H1 (cell line): ENCODE measurements at regions not wholly inside any gene's neighbourhood (a gene's known extent, or its start where the extent isn't known, plus 50 kb on each side); places are given as distances from the start of the nearest gene placed in this dataset.

Source experiments
- CTCF ChIA-PET: fragments of 300-600 bp; sonication (Branson Sonifier 250); formaldehyde crosslinking; loops from one replicate; lab custom pipeline; 2021; ENCODE audit not compliant: partially characterized antibody; lab: Charles Lee
- POLR2A ChIA-PET: fragments of 300-600 bp; sonication (Branson Sonifier 250); formaldehyde crosslinking; loops from one replicate; lab custom pipeline; 2021; ENCODE audit warnings: inconsistent platforms; ENCODE audit not compliant: partially characterized antibody; lab: Charles Lee
- DNase-seq, 2 experiments: peaks; one replicate each; pipeline versions ENCODE4 v3.0.0 to v3.0.0-alpha.2; 2010 to 2022; ENCODE audit warnings: low spot score in 2 of 2, low read depth in 1 of 2, mixed read lengths in 1 of 2
- FAIRE-seq: peaks from 2 replicates; lab custom pipeline; 2011; peaks lifted over from hg19 to GRCh38; lab: Jason Lieb, UNC
- H2AFZ ChIP-seq: 2 replicates; pipeline ENCODE4 v1.8.1; 2012; ENCODE audit warnings: low read length, inconsistent platforms
- H2AK5ac ChIP-seq: 2 replicates; pipeline ENCODE4 v1.6.1; 2013; ENCODE audit warnings: low read depth, low read length
- H2BK120ac ChIP-seq: replicated peaks from 2 replicates; pipeline ENCODE3; 2013; ENCODE audit warnings: low read depth, low read length, inconsistent platforms
- H2BK12ac ChIP-seq: 2 replicates; pipeline ENCODE4 v1.6.1; 2013; ENCODE audit warnings: low read depth, low read length
- H2BK15ac ChIP-seq: 2 replicates; pipeline ENCODE4 v1.6.1; 2013; ENCODE audit warnings: low read length
- H2BK20ac ChIP-seq: 2 replicates; pipeline ENCODE4 v1.6.1; 2013; ENCODE audit warnings: low read length
- H2BK5ac ChIP-seq: 2 replicates; pipeline ENCODE4 v1.6.1; 2013; ENCODE audit warnings: low read depth, low read length
- H3K14ac ChIP-seq: 2 replicates; pipeline ENCODE4 v1.6.1; 2013; ENCODE audit warnings: inconsistent platforms; ENCODE audit not compliant: insufficient read length
- H3K18ac ChIP-seq: 2 replicates; pipeline ENCODE4 v1.6.1; 2013; ENCODE audit warnings: low read length; ENCODE audit errors: extremely low read depth
- H3K23ac ChIP-seq: 2 replicates; pipeline ENCODE4 v1.6.1; 2013; ENCODE audit warnings: inconsistent platforms; ENCODE audit not compliant: insufficient read length
- H3K23me2 ChIP-seq: 2 replicates; pipeline ENCODE4 v1.6.1; 2013; ENCODE audit warnings: low read depth, low read length
- H3K27ac ChIP-seq: 2 replicates; pipeline ENCODE4 v1.6.1; 2011; ENCODE audit warnings: low read depth, low read length, inconsistent platforms
- H3K27me3 ChIP-seq, 4 experiments: replicated peaks in 1 of 4; 1 replicate in 1 of 4; 2 replicates in 3 of 4; pipeline versions ENCODE4 v1.6.1 to v1.8.1; 2011 to 2013; ENCODE audit warnings: low read length in 3 of 4, mild to moderate bottlenecking in 3 of 4, inconsistent platforms in 2 of 4, mixed read lengths in 2 of 4, moderate library complexity in 1 of 4; ENCODE audit not compliant: control insufficient read depth in 3 of 4, insufficient read depth in 3 of 4; ENCODE audit errors: extremely low read depth in 1 of 4
- H3K36me3 ChIP-seq, 4 experiments: 2 replicates each; pipeline versions ENCODE4 v1.6.1 to v1.8.1; 2011 to 2013; ENCODE audit warnings: mild to moderate bottlenecking in 4 of 4, low read length in 3 of 4, moderate library complexity in 2 of 4, control low read depth in 1 of 4, inconsistent platforms in 1 of 4; ENCODE audit not compliant: insufficient read depth in 4 of 4, control insufficient read depth in 2 of 4
- H3K4ac ChIP-seq: replicated peaks from 2 replicates; pipeline ENCODE3; 2013; ENCODE audit warnings: low read length, low read depth, mixed read lengths, inconsistent platforms; ENCODE audit not compliant: insufficient read length
- H3K4me1 ChIP-seq, 4 experiments: replicated peaks in 1 of 4; 1 replicate in 1 of 4; 2 replicates in 3 of 4; pipeline versions ENCODE4 v1.6.1 to v1.8.1; 2011 to 2013; ENCODE audit warnings: low read length in 3 of 4, inconsistent platforms in 2 of 4, mixed read lengths in 1 of 4; ENCODE audit not compliant: insufficient read depth in 4 of 4, control insufficient read depth in 3 of 4
- H3K4me2 ChIP-seq, 2 experiments: 2 replicates each; pipeline versions ENCODE4 v1.6.1 to v1.8.1; 2011 to 2013; ENCODE audit warnings: low read depth in 2 of 2, low read length in 2 of 2, control low read depth in 1 of 2, inconsistent platforms in 1 of 2, mild to moderate bottlenecking in 1 of 2; ENCODE audit not compliant: insufficient read depth in 1 of 2
- H3K4me3 ChIP-seq, 4 experiments: fragments of 200-600, 300-600 bp in 1 of 4; sonication (generic), shearing (Covaris generic), sonication (Bioruptor Twin) in 1 of 4; 2 replicates each; pipeline versions ENCODE4 v1.5.1 to v1.8.1; 2011 to 2016; ENCODE audit warnings: low read length in 4 of 4, low read depth in 3 of 4, control low read depth in 2 of 4, inconsistent platforms in 2 of 4, mild to moderate bottlenecking in 2 of 4, mixed read lengths in 1 of 4, moderate library complexity in 1 of 4; ENCODE audit not compliant: insufficient read depth in 2 of 4; ENCODE audit errors: extremely low read depth in 1 of 4
- H3K56ac ChIP-seq: replicated peaks from 2 replicates; pipeline ENCODE3; 2013; ENCODE audit warnings: low read depth, mild to moderate bottlenecking, mixed read lengths, low read length, inconsistent platforms; ENCODE audit not compliant: insufficient read length
- H3K79me1 ChIP-seq: 2 replicates; pipeline ENCODE4 v1.6.1; 2013; ENCODE audit warnings: low read depth, low read length, control low read depth
- H3K79me2 ChIP-seq, 2 experiments: 2 replicates each; pipeline versions ENCODE4 v1.6.1 to v1.8.1; 2012 to 2013; ENCODE audit warnings: low read length in 2 of 2, mild to moderate bottlenecking in 2 of 2, inconsistent platforms in 1 of 2; ENCODE audit not compliant: insufficient read depth in 2 of 2, control insufficient read depth in 1 of 2
- H3K9ac ChIP-seq, 4 experiments: replicated peaks in 1 of 4; 1 replicate in 1 of 4; 2 replicates in 3 of 4; pipeline versions ENCODE4 v1.6.1 to v1.8.1; 2011 to 2013; ENCODE audit warnings: low read depth in 3 of 4, low read length in 3 of 4, control low read depth in 2 of 4, mild to moderate bottlenecking in 2 of 4, moderate library complexity in 2 of 4, inconsistent platforms in 1 of 4; ENCODE audit errors: extremely low read depth in 1 of 4
- H3K9me3 ChIP-seq, 2 experiments: 2 replicates each; pipeline versions ENCODE4 v1.6.1 to v1.8.1; 2012 to 2013; ENCODE audit warnings: mild to moderate bottlenecking in 2 of 2, moderate library complexity in 2 of 2, control low read depth in 1 of 2, inconsistent platforms in 1 of 2, low read depth in 1 of 2, low read length in 1 of 2, mixed read lengths in 1 of 2; ENCODE audit not compliant: insufficient read depth in 2 of 2
- H4K20me1 ChIP-seq, 2 experiments: replicated peaks in 1 of 2; 2 replicates each; pipeline versions ENCODE3 to v1.8.1; 2011 to 2013; ENCODE audit warnings: inconsistent platforms in 2 of 2, low read length in 2 of 2, mild to moderate bottlenecking in 1 of 2; ENCODE audit not compliant: insufficient read depth in 2 of 2, control insufficient read depth in 1 of 2
- H4K5ac ChIP-seq: 2 replicates; pipeline ENCODE4 v1.6.1; 2013; ENCODE audit warnings: low read length, low read depth, mixed read lengths, inconsistent platforms; ENCODE audit not compliant: insufficient read length
- H4K8ac ChIP-seq: 2 replicates; pipeline ENCODE4 v1.8.0; 2013; ENCODE audit warnings: mild to moderate bottlenecking, moderate library complexity, low read length, inconsistent platforms; ENCODE audit not compliant: insufficient read depth; ENCODE audit errors: extremely low read depth
- H4K91ac ChIP-seq: replicated peaks from 2 replicates; pipeline ENCODE3; 2013; ENCODE audit warnings: low read length, mixed read lengths, inconsistent platforms; ENCODE audit not compliant: insufficient read length
- ASH2L ChIP-seq: fragments of 200-600, 300-600 bp; sonication (generic); IDR thresholded peaks from one replicate; pipeline ENCODE4 v1.7.1; 2017; ENCODE audit warnings: low read length
- ATF3 ChIP-seq: IDR thresholded peaks from 2 replicates; pipeline ENCODE4 v1.6.1; 2011; ENCODE audit warnings: low read depth, mild to moderate bottlenecking, low read length; ENCODE audit not compliant: insufficient read depth
- CHD1 ChIP-seq: IDR thresholded peaks from 2 replicates; pipeline ENCODE4 v1.6.1; 2012; ENCODE audit warnings: low read depth, low read length, improper control_type of control experiment
- EZH2 ChIP-seq: fragments of 200-600 bp; sonication (generic); IDR thresholded peaks from 2 replicates; pipeline ENCODE4 v1.7.1; 2012; ENCODE audit warnings: low read depth, mild to moderate bottlenecking, moderate library complexity, low read length, inconsistent platforms; ENCODE audit not compliant: severe bottlenecking
- HDAC6 ChIP-seq: IDR thresholded peaks from one replicate; pipeline ENCODE4 v1.7.1; 2012; ENCODE audit warnings: low read depth, mild to moderate bottlenecking, inconsistent platforms, low read length, moderate library complexity
- JUN ChIP-seq: IDR thresholded peaks from 2 replicates; pipeline ENCODE4 v1.6.1; 2011; ENCODE audit warnings: low read depth, mild to moderate bottlenecking, improper control_type of control experiment, low read length
- JUND ChIP-seq: IDR thresholded peaks from 2 replicates; pipeline ENCODE4 v1.6.1; 2011; ENCODE audit warnings: mild to moderate bottlenecking, improper control_type of control experiment, low read length
- KDM5A ChIP-seq: fragments of 200-600 bp; IDR thresholded peaks from 2 replicates; pipeline ENCODE4 v1.7.1; 2012; ENCODE audit warnings: mild to moderate bottlenecking, low read length, inconsistent platforms, mixed read lengths
- PHF8 ChIP-seq: fragments of 200-600 bp; sonication (generic); conservative IDR thresholded peaks from 2 replicates; pipeline ENCODE4 v1.7.1; 2012; ENCODE audit warnings: low read depth, mild to moderate bottlenecking, inconsistent platforms, low read length, moderate library complexity
- POLR2A ChIP-seq, 2 experiments: IDR thresholded peaks; 1 replicate in 1 of 2; 2 replicates in 1 of 2; pipeline ENCODE4 v1.6.1; 2011; ENCODE audit warnings: low read depth in 2 of 2, low read length in 2 of 2, mild to moderate bottlenecking in 2 of 2; ENCODE audit errors: control extremely low read depth in 1 of 2
- SAP30 ChIP-seq: fragments of 300-600 bp; sonication (generic); IDR thresholded peaks from 2 replicates; pipeline ENCODE4 v1.7.1; 2012; ENCODE audit warnings: low read length, moderate library complexity, mild to moderate bottlenecking, inconsistent platforms; ENCODE audit not compliant: insufficient read depth, insufficient replicate concordance
- SIN3A ChIP-seq, 2 experiments: IDR thresholded peaks in 1 of 2; conservative IDR thresholded peaks in 1 of 2; 2 replicates each; pipeline ENCODE4 v1.6.1; 2011 to 2012; ENCODE audit warnings: low read length in 2 of 2, improper control_type of control experiment in 1 of 2, low read depth in 1 of 2, mild to moderate bottlenecking in 1 of 2
- TBP ChIP-seq: IDR thresholded peaks from 2 replicates; pipeline ENCODE4 v1.6.1; 2011; ENCODE audit warnings: low read depth, low read length, improper control_type of control experiment
- TEAD4 ChIP-seq: IDR thresholded peaks from 2 replicates; pipeline ENCODE4 v1.6.1; 2012; ENCODE audit warnings: low read depth, low read length, inconsistent platforms, mixed read lengths
- WGBS, 2 experiments: shearing (Covaris generic) in 1 of 2; methylation state at CpG; one replicate each; pipeline versions ENCODE4 v1.1.6 to v1.1.7; 2013 to 2015; ENCODE audit warnings: low lambda C conversion rate in 2 of 2, mixed read lengths in 2 of 2, inconsistent platforms in 1 of 2, low coverage in 1 of 2, missing lambda C conversion rate in 1 of 2; ENCODE audit not compliant: insufficient replicate concordance in 2 of 2, insufficient coverage in 1 of 2, insufficient read length in 1 of 2; ENCODE audit errors: extremely low coverage in 1 of 2, missing lambda C conversion rate in 1 of 2; 5-methylcytosine and 5-hydroxymethylcytosine counted together

- Histone ChIP-seq H3K9ac (no peak overlapping the region), H3K27ac (no peak overlapping the region), H2AFZ (no peak overlapping the region), H3K36me3 (no peaks in the 10 kb centered on the region), H3K79me2 (no peaks in the 10 kb centered on the region), H2AK5ac (no peak overlapping the region), H2BK15ac (no peak overlapping the region), H4K8ac (no peak overlapping the region), H3K9me3 (0 out of 4 replicates have a peak, but pooled peaks cover 0 to 2% of the 10 kb centered on the region in 2 experiments), H4K91ac (no peak overlapping the region), H3K4me2 (no peak overlapping the region), H4K20me1 (no peaks in the 10 kb centered on the region), H3K4me1 (0 out of 7 replicates have a peak, but pooled peaks cover 0 to 2% (median 0%) of the 10 kb centered on the region in 4 experiments), H3K23me2 (no peaks in the 10 kb centered on the region), H3K18ac (no peak overlapping the region), H3K27me3 (no peaks in the 10 kb centered on the region), H3K4ac (no peak overlapping the region), H4K5ac (no peak overlapping the region), H3K79me1 (no peaks in the 10 kb centered on the region), H2BK5ac (no peak overlapping the region), H3K56ac (no peak overlapping the region), H3K23ac (no peak overlapping the region), H2BK20ac (no peak overlapping the region), H3K4me3 (no peak overlapping the region), H2BK12ac (no peak overlapping the region), H2BK120ac (no peak overlapping the region), H3K14ac (no peak overlapping the region)
- ChIA-PET POLR2A (no interaction called here), CTCF (interaction anchor here (1.7 kb wide), 1 partner anchor 49 kb away, joined by 4 read pairs; no protein-coding TSS in a partner anchor)
- FAIRE-seq: no peak
- WGBS, 2 experiments: 92% methylated on average over 1 of the region's 1 CpG; no CpG with 5 or more reads in 1 of the 2 experiments
- DNase-seq: no peak
- TF ChIP-seq TBP: no peak
- no peak for TF ChIP-seq EZH2
- no peak for TF ChIP-seq POLR2A (IDR thresholded peaks at IDR 0.05; ENCODE audit: control extremely low read depth in 1 of 2, low read depth in 2 of 2, low read length in 2 of 2)
- no peak for TF ChIP-seq HDAC6
- TF ChIP-seq CHD1: no peak
- TF ChIP-seq KDM5A: no peak
- no peak for TF ChIP-seq ATF3
- no peak for TF ChIP-seq JUND
- no peak for TF ChIP-seq JUN
- TF ChIP-seq SAP30: no peak
- TF ChIP-seq ASH2L: no peak
- no peak for TF ChIP-seq TEAD4
- no peak for TF ChIP-seq SIN3A (conservative IDR thresholded peaks at IDR 0.05 in 1 of 2, IDR thresholded peaks at IDR 0.05 in 1 of 2; ENCODE audit: low read depth in 1 of 2, low read length in 2 of 2)
- TF ChIP-seq PHF8: no peak
Measured at GRCh38 chr17:69854225-69854780, 220.7 kb upstream of the KCNJ16 start.
